LHCN-M2 (cell line): ENCODE measurements at regions not wholly inside any gene's neighbourhood (a gene's known extent, or its start where the extent isn't known, plus 50 kb on each side); places are given as distances from the start of the nearest gene placed in this dataset.

Experiments
- DNase-seq: peaks from one replicate; pipeline ENCODE4 v3.0.0-alpha.2; 2012; ENCODE audit warnings: low read depth

- no peak for DNase-seq
Measured at GRCh38 chr10:132485391-132485790, 52.2 kb upstream of the INPP5A start.

- no peak for DNase-seq
Measured at GRCh38 chr10:132486539-132487121, 51.0 kb upstream of the INPP5A start.

DNA sequence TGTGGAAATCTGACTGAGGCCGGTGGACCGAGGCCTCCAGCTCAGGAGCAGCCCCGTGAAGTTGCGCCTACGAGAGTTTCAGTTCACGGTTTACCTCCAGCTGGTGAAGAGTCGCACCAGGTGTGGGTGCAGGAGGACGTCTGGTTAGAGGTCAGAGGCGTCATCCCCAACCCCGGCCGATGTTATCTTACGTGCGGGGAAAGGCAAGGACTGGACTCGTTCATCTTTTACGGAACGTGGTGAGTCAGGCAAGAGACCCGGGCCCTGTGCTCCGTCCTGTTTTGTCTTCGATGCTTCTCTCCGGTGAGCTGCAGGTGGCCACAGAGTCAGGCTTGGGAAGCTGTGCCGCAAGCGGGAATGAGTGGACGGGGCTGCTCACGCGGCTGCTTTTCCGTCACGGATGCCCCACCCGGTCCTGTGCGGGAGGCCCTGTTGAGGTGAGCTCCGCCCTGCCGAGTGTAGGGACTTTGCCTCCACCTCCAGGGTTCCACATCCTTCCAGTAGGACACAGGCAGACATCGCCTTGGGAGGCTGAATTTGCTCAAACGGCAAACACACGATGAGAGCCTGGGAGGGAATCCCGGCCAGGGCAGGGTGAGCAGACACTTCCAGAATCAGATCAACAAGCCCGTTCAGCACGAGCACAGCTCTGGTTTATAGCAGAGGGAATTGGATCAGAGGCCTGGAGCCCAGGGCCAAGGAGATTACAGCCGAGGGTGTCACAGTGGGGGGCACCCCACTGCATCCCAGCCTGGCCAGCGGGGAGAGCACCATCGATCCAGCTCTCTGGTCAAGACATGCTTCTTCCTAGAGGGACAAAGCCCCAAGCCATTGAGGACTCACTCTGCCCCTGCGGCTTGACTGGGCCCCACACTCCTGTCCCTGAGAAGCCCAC is 50.1 kb upstream of the INPP5A start:
- DNase-seq, result no peak
